ENCODE measurements at regions not wholly inside any gene's neighbourhood (a gene's known extent, or its start where the extent isn't known, plus 50 kb on each side); places are given as distances from the start of the nearest gene placed in this dataset.

DNA sequence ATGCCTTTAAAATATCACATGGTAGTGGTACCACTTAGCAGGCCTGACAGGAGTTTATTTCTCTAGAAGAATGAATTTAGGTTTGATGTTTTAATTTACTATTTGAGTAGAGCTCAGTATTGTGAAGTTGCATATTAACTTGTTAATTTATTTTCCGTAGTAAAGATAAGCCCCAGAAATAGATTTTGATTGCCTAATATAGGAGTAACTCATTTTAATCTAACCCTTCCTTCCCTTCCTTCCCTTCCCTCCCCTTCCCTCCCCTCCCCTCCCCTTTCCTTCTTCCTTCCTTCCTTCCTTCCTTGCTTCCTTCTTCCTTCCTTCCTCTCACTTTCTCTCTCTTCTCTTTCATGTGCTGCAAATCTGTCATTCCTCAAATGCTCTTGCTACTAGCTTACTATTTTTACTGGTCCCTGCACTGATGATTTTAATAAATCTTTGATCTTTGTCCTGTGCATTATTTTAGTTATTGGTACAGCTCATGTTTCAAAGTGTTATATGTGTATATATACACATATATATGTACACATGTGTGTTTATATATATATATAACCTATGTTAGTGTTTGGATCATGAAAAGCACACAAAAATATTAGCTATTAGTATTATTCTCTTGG, 862.6 kb upstream of the CNTNAP5 start:
- no peak for TF ChIP-seq POLR2A (IDR thresholded peaks at IDR 0.05; ENCODE audit: low read length)
- no peak for TF ChIP-seq GATA1 (IDR thresholded peaks at IDR 0.05; ENCODE audit: low read depth, low read length)
